Right hindlimb (tissue), 1 donor: ENCODE measurements at regions not wholly inside any gene's neighbourhood (a gene's known extent, or its start where the extent isn't known, plus 50 kb on each side); places are given as distances from the start of the nearest gene placed in this dataset.
"Not testable (repeated sequence)": the region's sequence is repeated elsewhere in the genome, so short reads cannot be mapped to it uniquely, and the experiment has no call there.

Source experiments
- DNase-seq: peaks from one replicate; pipeline ENCODE4 v3.0.0-alpha.2; 2018

DNA sequence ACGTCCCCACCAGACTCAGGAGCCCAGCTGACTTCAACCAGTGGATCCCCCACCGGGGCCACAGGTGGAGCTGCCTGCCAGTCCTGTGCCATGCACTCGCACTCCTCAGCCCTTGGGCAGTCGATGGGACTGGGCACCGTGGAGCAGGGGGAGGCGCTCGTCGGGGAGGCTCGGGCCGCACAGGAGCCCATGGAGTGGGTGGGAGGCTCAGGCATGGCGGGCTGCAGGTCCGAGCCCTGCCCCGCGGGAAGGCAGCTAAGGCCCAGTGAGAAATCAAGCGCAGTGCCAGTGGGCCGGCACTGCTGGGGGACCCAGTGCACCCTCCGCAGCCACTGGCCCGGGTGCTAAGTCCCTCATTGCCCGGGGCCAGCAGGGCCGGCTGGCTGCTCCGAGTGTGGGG lies 52.3 kb upstream of the LRRC30 start:
- DNase-seq, result not testable (repeated sequence)

DNA sequence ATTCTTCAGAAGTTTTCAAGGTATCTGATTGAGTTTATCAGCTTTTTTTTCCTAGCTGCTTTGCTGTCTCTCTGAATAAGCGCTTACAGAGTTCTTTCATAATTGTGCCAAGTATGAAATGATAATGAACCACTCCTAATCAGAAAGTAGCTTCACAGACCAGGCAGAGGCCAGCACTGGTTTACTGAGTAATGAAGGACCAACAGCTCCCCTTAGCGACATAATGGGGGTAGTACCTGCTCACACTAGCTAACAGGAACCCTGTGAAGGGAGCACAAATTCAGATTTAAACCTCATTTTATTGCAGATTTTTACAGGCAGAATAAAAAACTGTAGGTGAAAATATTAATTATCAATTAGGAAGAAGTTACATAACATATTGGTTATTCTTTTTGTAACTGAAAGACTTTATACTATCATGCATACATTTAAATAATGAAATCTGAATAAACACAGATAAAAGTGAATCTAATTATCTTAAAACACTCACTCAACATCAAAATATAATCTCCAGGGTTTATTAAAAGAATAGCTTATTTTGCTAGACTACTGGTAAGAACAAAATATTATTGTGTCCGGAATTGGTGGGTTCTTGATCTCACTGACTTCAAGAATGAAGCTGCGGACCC lies 53.7 kb upstream of the LRRC30 start:
- DNase-seq, result peak; percentile 56

GRCh38 chr18:7174344-7175095 lies 56.4 kb upstream of the LRRC30 start:
- DNase-seq, result no peak

DNA sequence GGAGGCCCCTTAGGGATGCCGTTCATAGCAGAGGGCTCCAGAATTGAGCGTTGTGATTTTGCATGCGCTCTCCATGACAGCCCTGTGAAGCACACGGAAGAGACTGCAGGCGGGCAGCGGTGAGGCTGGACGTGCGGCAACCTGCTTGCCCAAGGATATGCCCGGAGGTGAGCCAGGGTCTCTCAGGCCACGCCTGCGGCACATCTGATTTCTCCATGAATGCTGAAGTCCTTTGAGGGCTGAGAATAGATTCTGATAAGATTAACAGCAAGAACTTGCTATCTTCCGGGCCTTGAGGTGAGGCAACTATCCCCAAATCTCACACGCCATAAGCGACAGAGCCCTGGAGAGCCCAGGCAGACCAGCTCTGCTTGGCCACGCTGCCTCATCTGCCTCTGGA lies 55.6 kb upstream of the LAMA1 start:
- DNase-seq, result no peak

- no peak for DNase-seq
Observed at GRCh38 chr18:7172611-7173010, 55.0 kb upstream of the LAMA1 start.

GRCh38 chr18:7170292-7170691 lies 52.7 kb upstream of the LAMA1 start:
- DNase-seq, result no peak

DNA sequence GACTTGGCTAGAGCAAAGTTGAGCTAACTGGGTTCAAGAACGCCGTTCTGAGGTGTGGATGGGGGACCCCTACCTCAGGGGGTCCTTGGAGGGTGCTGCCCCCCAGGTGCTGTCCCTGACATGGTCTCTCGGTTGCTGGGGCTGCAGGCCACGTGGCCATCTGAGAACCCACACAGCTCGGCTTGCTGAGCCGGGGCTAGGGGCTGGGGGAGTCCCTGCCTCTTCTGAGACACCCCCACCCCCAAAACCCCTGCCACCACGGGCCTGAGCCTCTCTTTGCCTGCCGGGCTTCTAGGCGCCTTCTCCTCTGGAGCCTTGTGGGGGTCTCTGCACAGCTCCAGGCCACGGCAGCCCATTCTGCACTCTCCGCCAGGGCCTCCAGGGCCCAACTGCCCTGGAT lies 52.0 kb upstream of the LAMA1 start:
- no peak for DNase-seq

GRCh38 chr18:7168408-7168807 lies 50.8 kb upstream of the LAMA1 start:
- DNase-seq, result no peak
